AG09319 (cell line): ENCODE measurements at regions not wholly inside any gene's neighbourhood (a gene's known extent, or its start where the extent isn't known, plus 50 kb on each side); places are given as distances from the start of the nearest gene placed in this dataset.

Experiments
- DNase-seq: peaks from one replicate; pipeline ENCODE4 v3.0.0-alpha.2; 2010; ENCODE audit warnings: low read depth; ENCODE audit errors: extremely low read depth
- CTCF ChIP-seq: IDR thresholded peaks from 2 replicates; pipeline ENCODE4 v1.5.1; 2011; ENCODE audit warnings: low read depth, mild to moderate bottlenecking, inconsistent platforms, low read length, moderate library complexity

GRCh38 chr2:143828763-143829537, 691.0 kb downstream of the ZEB2 start:
- DNase-seq = no peak
- TF ChIP-seq CTCF = no peak

- no peak for TF ChIP-seq CTCF
- no peak for DNase-seq
These were observed 695.1 kb downstream of the ZEB2 start for GRCh38 chr2:143824791-143825190.

GRCh38 chr2:143823876-143824275, 694.7 kb downstream of the ARHGAP15 start:
- no peak for TF ChIP-seq CTCF

GRCh38 chr2:143823296-143823695, 694.1 kb downstream of the ARHGAP15 start:
- no peak for TF ChIP-seq CTCF
- no peak for DNase-seq

More at GRCh38 chr2:143823876-143824275, 694.7 kb downstream of the ARHGAP15 start:
- no peak for DNase-seq

GRCh38 chr2:143822736-143823135, 693.5 kb downstream of the ARHGAP15 start:
- DNase-seq = no peak
- TF ChIP-seq CTCF = no peak

- TF ChIP-seq CTCF = no peak
- no peak for DNase-seq
These were observed 690.5 kb downstream of the ARHGAP15 start for GRCh38 chr2:143819764-143820163.

GRCh38 chr2:143819190-143819735, 690.0 kb downstream of the ARHGAP15 start:
- DNase-seq = no peak
- TF ChIP-seq CTCF = no peak
